RWPE2 (cell line): ENCODE measurements at regions not wholly inside any gene's neighbourhood (a gene's known extent, or its start where the extent isn't known, plus 50 kb on each side); places are given as distances from the start of the nearest gene placed in this dataset.

ENCODE experiments used
- ATAC-seq: fragments of 200-7000 bp; cut with Tn5 transposase; 3 replicates; pipeline ENCODE4 v1.9.1; 2021; ENCODE audit warnings: low read depth
- DNase-seq: peaks from one replicate; pipeline ENCODE4 v3.0.0-alpha.2; 2020; ENCODE audit warnings: low spot score
- H3K27ac ChIP-seq: fragments of 450-650 bp; 2 replicates; pipeline ENCODE4 v1.5.1; 2017; ENCODE audit warnings: mild to moderate bottlenecking; ENCODE audit not compliant: poor library complexity, severe bottlenecking
- H3K27me3 ChIP-seq: fragments of 250-450 bp; sonication (Bioruptor Pico); 2 replicates; pipeline ENCODE4 v1.5.1; 2021; ENCODE audit warnings: mild to moderate bottlenecking, moderate library complexity; ENCODE audit not compliant: insufficient read depth, poor library complexity, severe bottlenecking
- H3K36me3 ChIP-seq: fragments of 250-450 bp; sonication (Bioruptor Pico); 2 replicates; pipeline ENCODE4 v1.5.1; 2020; ENCODE audit warnings: low read depth, mild to moderate bottlenecking, moderate library complexity
- H3K4me1 ChIP-seq: fragments of 250-450 bp; sonication (Bioruptor Pico); 2 replicates; pipeline ENCODE4 v1.5.1; 2021; ENCODE audit warnings: mild to moderate bottlenecking, moderate library complexity; ENCODE audit not compliant: insufficient read depth, poor library complexity, severe bottlenecking
- H3K4me3 ChIP-seq: fragments of 250-450 bp; sonication (Bioruptor Pico); 2 replicates; pipeline ENCODE4 v1.5.1; 2021; ENCODE audit warnings: mild to moderate bottlenecking, moderate library complexity; ENCODE audit not compliant: severe bottlenecking
- H3K9me3 ChIP-seq: fragments of 250-450 bp; sonication (Bioruptor Pico); 2 replicates; pipeline ENCODE4 v1.5.1; 2021; ENCODE audit warnings: mild to moderate bottlenecking, moderate library complexity; ENCODE audit not compliant: severe bottlenecking
- TF ChIP-seq, protein P1 (sequence below): fragments of 450-650 bp; IDR thresholded peaks from one replicate; pipeline ENCODE4 v1.5.1; 2017; ENCODE audit warnings: mild to moderate bottlenecking, moderate library complexity; ENCODE audit not compliant: poor library complexity, severe bottlenecking

DNA sequence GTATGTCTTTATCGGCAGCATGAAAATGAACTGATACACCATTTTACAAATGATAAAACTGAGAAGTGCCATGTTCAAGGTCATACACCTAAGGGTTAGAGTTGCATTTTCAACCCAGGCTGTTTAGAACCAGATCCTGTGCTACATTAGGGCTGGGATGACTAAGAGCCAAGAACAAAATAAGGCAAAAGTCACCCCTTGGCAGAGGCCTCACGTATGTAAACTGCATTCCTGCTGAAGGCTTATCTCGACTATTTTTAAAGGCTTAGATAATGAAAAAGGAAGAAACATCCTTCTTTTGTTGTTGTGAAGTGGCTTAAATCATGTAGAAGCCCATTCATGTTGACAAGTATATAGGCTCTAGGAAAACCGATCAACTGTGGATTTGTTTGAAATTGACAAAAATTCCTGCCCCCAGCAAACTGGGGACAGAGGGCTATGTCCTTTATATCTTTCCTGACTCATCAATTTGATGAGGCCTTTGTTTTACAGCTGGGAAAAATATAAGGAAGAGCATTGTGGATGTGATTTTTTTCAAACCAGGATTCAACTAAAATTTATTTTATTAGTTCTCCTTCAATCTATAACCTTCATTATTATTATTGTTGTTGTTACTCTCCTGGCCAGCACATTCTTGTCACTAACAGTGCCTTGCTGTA is 196.5 kb downstream of the SNX18 start:
- no peak for ATAC-seq
- TF ChIP-seq, protein P1, sequence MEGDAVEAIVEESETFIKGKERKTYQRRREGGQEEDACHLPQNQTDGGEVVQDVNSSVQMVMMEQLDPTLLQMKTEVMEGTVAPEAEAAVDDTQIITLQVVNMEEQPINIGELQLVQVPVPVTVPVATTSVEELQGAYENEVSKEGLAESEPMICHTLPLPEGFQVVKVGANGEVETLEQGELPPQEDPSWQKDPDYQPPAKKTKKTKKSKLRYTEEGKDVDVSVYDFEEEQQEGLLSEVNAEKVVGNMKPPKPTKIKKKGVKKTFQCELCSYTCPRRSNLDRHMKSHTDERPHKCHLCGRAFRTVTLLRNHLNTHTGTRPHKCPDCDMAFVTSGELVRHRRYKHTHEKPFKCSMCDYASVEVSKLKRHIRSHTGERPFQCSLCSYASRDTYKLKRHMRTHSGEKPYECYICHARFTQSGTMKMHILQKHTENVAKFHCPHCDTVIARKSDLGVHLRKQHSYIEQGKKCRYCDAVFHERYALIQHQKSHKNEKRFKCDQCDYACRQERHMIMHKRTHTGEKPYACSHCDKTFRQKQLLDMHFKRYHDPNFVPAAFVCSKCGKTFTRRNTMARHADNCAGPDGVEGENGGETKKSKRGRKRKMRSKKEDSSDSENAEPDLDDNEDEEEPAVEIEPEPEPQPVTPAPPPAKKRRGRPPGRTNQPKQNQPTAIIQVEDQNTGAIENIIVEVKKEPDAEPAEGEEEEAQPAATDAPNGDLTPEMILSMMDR: no peak
- H3K27ac ChIP-seq: no peak overlapping the region

DNA sequence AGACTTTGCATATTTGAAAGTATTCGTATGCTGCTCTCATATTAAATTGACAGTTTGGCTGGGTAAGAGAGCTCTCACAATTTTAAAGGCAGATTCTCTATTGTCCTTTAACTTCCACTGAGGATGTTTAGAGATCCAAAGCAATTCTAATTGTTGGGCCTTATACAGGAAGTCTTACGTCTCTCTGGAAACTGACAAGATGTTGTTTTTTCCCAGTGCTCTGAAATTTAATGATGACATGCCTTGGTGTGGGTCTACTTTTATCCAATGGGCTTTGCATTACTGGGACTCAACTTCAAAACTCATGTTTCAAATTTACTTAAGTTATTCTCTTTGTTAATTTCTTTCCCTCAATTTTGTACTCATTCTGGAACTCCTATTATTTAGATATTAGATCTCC is 191.5 kb downstream of the SNX18 start:
- Histone ChIP-seq H3K27ac (no peak overlapping the region), H3K27me3 (no peaks in the 10 kb centered on the region), H3K4me1 (no peaks in the 10 kb centered on the region), H3K9me3 (no peaks in the 10 kb centered on the region), H3K36me3 (no peaks in the 10 kb centered on the region), H3K4me3 (no peak overlapping the region)
- DNase-seq (no peak), ATAC-seq (no peak)
- TF ChIP-seq, protein P1: no peak

More for the DNA sequence above, 196.5 kb downstream of the SNX18 start:
- Histone ChIP-seq H3K36me3 (no peaks in the 10 kb centered on the region), H3K27me3 (no peaks in the 10 kb centered on the region), H3K9me3 (no peaks in the 10 kb centered on the region), H3K4me3 (no peak overlapping the region), H3K4me1 (no peaks in the 10 kb centered on the region)
- no peak for DNase-seq

DNA sequence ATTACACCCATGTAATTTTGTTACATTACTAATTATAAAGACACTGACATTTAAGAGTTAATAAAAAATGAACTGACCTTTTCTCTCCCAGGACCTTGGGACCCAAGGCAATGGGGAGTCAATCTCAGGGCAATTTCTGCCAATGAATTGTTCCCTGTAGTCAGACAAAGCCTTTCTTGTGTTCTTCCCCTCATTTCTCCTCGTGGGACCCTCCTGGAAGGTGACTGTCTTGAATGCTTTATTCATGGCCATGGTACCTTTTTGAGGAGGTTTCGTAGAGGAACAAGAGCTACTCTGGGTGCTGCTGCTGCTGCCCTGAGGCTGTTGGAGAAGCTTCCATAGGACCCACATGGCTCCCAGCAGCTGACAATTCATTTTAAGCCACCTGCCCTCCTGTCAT is 190.3 kb downstream of the SNX18 start:
- Histone ChIP-seq H3K4me1 (peaks cover 5% of the 10 kb centered on the region), H3K36me3 (no peaks in the 10 kb centered on the region), H3K9me3 (no peaks in the 10 kb centered on the region), H3K27me3 (no peaks in the 10 kb centered on the region), H3K4me3 (no peak overlapping the region), H3K27ac (no peak overlapping the region)
- TF ChIP-seq, protein P1: no peak
- ATAC-seq: no peak
- DNase-seq: no peak

DNA sequence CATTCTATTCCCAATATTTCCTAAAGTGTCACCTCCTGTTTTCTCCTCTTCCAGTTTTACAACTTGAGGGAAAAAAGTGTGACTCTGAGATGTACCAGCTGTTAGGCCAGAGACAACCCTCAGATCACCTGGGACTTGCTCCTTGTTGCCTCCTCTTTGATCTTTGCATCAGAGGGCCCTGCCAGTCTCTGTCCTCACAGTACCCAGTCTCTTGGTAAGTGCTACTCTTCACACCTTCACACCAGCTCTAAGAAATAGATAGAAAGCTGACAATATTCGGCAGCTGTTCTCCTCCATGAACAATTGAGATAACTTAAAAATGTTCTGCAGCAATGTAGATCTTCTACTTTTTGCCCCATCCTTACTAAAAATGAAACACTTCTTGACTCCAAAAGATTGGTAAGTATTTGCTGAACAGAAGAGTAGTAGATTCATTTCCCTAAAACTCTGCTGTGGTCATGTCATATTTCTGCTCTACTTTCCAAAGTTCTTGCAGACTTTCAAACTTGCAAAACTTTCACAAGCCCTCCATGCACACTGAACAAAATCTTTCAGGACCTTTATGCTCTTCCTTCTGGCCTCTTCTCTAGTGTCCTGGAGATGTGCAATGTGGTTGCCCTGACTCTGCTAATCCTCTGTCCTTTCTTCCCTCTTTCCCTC is 188.6 kb downstream of the SNX18 start:
- no peaks in the 10 kb centered on the region for H3K36me3 ChIP-seq
- no peak overlapping the region for H3K4me3 ChIP-seq
- H3K27me3 ChIP-seq: no peaks in the 10 kb centered on the region
- no peak for ATAC-seq
- H3K27ac ChIP-seq: no peak overlapping the region
- DNase-seq: no peak
- H3K4me1 ChIP-seq: peaks cover 11% of the 10 kb centered on the region
- TF ChIP-seq, protein P1: no peak
- H3K9me3 ChIP-seq: no peaks in the 10 kb centered on the region

DNA sequence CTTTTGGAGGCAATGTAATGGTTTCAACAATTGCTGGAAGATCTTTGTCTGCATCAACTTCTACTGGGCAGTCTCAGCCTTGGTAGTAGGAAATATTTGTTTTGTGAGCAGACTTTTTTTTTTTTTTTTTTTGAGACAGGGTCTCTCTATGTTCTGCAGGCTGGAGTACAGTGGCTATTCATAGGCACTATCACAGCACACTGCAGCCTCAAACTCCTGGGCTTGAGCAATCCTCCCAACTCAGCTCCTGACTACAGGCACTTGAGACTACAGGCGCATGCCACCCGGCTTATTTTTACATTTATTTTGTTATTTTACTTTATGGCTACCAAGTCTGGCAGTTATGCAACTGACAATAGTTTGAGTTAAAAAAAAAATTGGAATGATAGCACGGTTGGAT is 187.3 kb downstream of the SNX18 start:
- TF ChIP-seq, protein P1: no peak
- H3K27me3 ChIP-seq: no peaks in the 10 kb centered on the region
- no peaks in the 10 kb centered on the region for H3K36me3 ChIP-seq
- peaks cover 18% of the 10 kb centered on the region for H3K4me1 ChIP-seq
- DNase-seq: no peak
- H3K4me3 ChIP-seq: no peak overlapping the region
- no peak overlapping the region for H3K27ac ChIP-seq
- H3K9me3 ChIP-seq: no peaks in the 10 kb centered on the region
- no peak for ATAC-seq
